ENCODE measurements at regions not wholly inside any gene's neighbourhood (a gene's known extent, or its start where the extent isn't known, plus 50 kb on each side); places are given as distances from the start of the nearest gene placed in this dataset.

DNA sequence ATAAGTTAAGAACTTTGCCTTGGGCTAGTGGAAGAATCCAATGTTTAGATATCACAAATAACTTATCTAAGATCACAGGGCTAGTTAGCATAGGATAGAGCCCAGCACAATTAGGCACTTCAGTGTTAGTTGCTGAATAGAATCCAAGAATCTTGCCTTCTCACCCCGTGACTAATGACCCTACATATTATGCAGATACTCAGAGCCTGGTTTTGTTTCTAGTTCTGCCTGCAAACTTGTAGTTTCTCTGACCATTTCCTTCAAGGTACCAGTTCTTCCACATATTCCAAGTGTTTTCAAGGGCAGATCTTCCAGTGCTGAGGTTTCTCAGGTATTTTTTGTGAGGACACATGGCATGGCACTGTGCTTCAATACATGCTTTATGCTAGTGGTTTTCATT, 239.3 kb downstream of the KCNK2 start:
- TF ChIP-seq, protein P1, sequence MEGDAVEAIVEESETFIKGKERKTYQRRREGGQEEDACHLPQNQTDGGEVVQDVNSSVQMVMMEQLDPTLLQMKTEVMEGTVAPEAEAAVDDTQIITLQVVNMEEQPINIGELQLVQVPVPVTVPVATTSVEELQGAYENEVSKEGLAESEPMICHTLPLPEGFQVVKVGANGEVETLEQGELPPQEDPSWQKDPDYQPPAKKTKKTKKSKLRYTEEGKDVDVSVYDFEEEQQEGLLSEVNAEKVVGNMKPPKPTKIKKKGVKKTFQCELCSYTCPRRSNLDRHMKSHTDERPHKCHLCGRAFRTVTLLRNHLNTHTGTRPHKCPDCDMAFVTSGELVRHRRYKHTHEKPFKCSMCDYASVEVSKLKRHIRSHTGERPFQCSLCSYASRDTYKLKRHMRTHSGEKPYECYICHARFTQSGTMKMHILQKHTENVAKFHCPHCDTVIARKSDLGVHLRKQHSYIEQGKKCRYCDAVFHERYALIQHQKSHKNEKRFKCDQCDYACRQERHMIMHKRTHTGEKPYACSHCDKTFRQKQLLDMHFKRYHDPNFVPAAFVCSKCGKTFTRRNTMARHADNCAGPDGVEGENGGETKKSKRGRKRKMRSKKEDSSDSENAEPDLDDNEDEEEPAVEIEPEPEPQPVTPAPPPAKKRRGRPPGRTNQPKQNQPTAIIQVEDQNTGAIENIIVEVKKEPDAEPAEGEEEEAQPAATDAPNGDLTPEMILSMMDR (IDR thresholded peaks at IDR 0.05): no peak
- no peak for TF ChIP-seq POLR2A (IDR thresholded peaks at IDR 0.05)

All from adrenal gland (tissue), 5 donors.